Uterus (tissue), 2 donors: ENCODE measurements at regions not wholly inside any gene's neighbourhood (a gene's known extent, or its start where the extent isn't known, plus 50 kb on each side); places are given as distances from the start of the nearest gene placed in this dataset.

Source experiments
- POLR2A ChIP-seq, 2 donors: fragments of 450-650 bp; IDR thresholded peaks; one replicate each; pipeline ENCODE4 v1.6.1; 2016; ENCODE audit warnings: antibody characterized with exemption in 2 of 2, mild to moderate bottlenecking in 1 of 2, moderate library complexity in 1 of 2
- TF ChIP-seq, protein P1 (sequence below), 4 experiments: fragments of 200-600 bp in 2 of 4; fragments of 450-650 bp in 2 of 4; sonication (generic) in 2 of 4; IDR thresholded peaks; one replicate each; pipeline ENCODE4 v1.5.1; 2016 to 2019; ENCODE audit warnings: antibody characterized with exemption in 4 of 4, mild to moderate bottlenecking in 2 of 4, moderate library complexity in 1 of 4

DNA sequence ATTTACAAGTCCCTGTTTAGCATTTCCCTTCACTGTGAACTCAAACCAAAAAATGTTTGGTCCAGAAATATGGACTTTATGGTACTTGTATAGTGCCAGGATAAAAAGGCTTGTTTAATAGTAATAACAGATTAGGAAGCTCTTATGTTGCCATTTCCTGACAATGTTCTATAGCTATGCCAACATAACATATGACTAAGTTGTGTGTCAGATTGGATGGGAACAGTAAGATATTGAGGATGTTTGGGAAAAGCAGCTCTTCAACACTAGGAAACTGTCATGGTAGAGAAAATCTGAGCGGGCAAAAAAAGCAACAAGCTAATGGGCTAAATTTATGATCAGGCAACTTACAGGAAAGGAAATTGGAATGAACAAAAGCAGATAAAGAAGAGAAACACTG lies 287.1 kb upstream of the ADGRL4 start:
- TF ChIP-seq, protein P1, sequence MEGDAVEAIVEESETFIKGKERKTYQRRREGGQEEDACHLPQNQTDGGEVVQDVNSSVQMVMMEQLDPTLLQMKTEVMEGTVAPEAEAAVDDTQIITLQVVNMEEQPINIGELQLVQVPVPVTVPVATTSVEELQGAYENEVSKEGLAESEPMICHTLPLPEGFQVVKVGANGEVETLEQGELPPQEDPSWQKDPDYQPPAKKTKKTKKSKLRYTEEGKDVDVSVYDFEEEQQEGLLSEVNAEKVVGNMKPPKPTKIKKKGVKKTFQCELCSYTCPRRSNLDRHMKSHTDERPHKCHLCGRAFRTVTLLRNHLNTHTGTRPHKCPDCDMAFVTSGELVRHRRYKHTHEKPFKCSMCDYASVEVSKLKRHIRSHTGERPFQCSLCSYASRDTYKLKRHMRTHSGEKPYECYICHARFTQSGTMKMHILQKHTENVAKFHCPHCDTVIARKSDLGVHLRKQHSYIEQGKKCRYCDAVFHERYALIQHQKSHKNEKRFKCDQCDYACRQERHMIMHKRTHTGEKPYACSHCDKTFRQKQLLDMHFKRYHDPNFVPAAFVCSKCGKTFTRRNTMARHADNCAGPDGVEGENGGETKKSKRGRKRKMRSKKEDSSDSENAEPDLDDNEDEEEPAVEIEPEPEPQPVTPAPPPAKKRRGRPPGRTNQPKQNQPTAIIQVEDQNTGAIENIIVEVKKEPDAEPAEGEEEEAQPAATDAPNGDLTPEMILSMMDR (IDR thresholded peaks at IDR 0.05), result no peak
- no peak for TF ChIP-seq POLR2A (IDR thresholded peaks at IDR 0.05)
